ENCODE measurements at regions not wholly inside any gene's neighbourhood (a gene's known extent, or its start where the extent isn't known, plus 50 kb on each side); places are given as distances from the start of the nearest gene placed in this dataset.

GRCh38 chr10:35926846-35927245, 284.8 kb upstream of the FZD8 start:
- Histone ChIP-seq H3K4me3 (ENCODE audit: severe bottlenecking) (no peak overlapping the region), H3K27ac (ENCODE audit: poor library complexity, severe bottlenecking) (no peak overlapping the region), H3K36me3 (ENCODE audit: low read depth) (no peaks in the 10 kb centered on the region), H3K9me3 (ENCODE audit: severe bottlenecking) (no peaks in the 10 kb centered on the region), H3K4me1 (ENCODE audit: insufficient read depth, poor library complexity, severe bottlenecking) (no peaks in the 10 kb centered on the region), H3K27me3 (ENCODE audit: insufficient read depth, poor library complexity, severe bottlenecking) (no peaks in the 10 kb centered on the region)
- no peak for TF ChIP-seq CTCF (IDR thresholded peaks at IDR 0.05; ENCODE audit: poor library complexity, severe bottlenecking)
- no peak for DNase-seq (ENCODE audit: low spot score)
- no peak for ATAC-seq (ENCODE audit: low read depth)

- H3K4me1 ChIP-seq (ENCODE audit: insufficient read depth, poor library complexity, severe bottlenecking), result no peaks in the 10 kb centered on the region
- no peak overlapping the region for H3K4me3 ChIP-seq (ENCODE audit: severe bottlenecking)
- H3K9me3 ChIP-seq (ENCODE audit: severe bottlenecking), result no peaks in the 10 kb centered on the region
- H3K36me3 ChIP-seq (ENCODE audit: low read depth), result no peaks in the 10 kb centered on the region
- H3K27me3 ChIP-seq (ENCODE audit: insufficient read depth, poor library complexity, severe bottlenecking), result no peaks in the 10 kb centered on the region
- no peak overlapping the region for H3K27ac ChIP-seq (ENCODE audit: poor library complexity, severe bottlenecking)
- ATAC-seq (ENCODE audit: low read depth), result no peak
- no peak for DNase-seq (ENCODE audit: low spot score)
- TF ChIP-seq CTCF (IDR thresholded peaks at IDR 0.05; ENCODE audit: poor library complexity, severe bottlenecking), result no peak
Observed at GRCh38 chr10:35925493-35925892, 283.4 kb upstream of the FZD8 start.

- Histone ChIP-seq H3K36me3 (ENCODE audit: low read depth) (no peaks in the 10 kb centered on the region), H3K27ac (ENCODE audit: poor library complexity, severe bottlenecking) (no peak overlapping the region), H3K27me3 (ENCODE audit: insufficient read depth, poor library complexity, severe bottlenecking) (no peaks in the 10 kb centered on the region), H3K9me3 (ENCODE audit: severe bottlenecking) (no peaks in the 10 kb centered on the region), H3K4me3 (ENCODE audit: severe bottlenecking) (no peak overlapping the region), H3K4me1 (ENCODE audit: insufficient read depth, poor library complexity, severe bottlenecking) (no peaks in the 10 kb centered on the region)
- TF ChIP-seq CTCF (IDR thresholded peaks at IDR 0.05; ENCODE audit: poor library complexity, severe bottlenecking), result no peak
- DNase-seq (ENCODE audit: low spot score), result no peak
- ATAC-seq (ENCODE audit: low read depth), result no peak
Observed at GRCh38 chr10:35924759-35925158, 282.7 kb upstream of the FZD8 start.

DNA sequence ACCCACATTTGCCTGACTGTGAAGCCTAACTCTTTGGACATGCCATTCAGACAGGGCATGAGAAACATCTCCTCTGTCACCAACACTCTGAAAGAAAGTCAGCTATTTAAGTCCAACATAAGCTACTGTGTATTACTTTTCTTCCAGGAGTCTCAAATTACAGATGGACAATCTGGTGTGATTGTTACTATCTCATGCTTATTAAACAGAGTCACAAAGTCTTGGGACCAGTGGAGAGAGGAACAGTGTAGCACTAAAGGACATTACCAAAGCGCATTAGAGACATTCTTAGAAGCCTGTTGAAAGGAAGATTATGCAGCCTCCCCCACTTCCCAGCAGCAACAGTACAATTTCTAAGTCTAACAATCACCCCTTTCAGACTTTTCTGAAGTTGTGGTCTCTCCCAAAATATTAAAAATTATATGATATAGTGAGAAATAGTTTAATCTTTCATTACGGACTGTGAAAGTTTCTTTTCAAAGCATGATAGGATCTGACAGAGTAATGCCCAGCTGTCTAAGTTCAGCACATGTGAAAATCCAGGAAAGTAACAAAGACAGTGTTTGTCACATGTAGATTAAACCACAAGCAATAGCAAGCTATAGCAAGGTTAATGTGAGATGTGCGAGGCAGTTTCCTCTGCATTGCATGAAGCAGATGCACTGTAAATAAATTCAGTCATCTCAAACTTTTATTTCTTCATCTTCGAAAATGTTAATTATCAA, 280.9 kb upstream of the FZD8 start:
- Histone ChIP-seq H3K4me1 (ENCODE audit: insufficient read depth, poor library complexity, severe bottlenecking) (no peaks in the 10 kb centered on the region), H3K36me3 (ENCODE audit: low read depth) (no peaks in the 10 kb centered on the region), H3K27me3 (ENCODE audit: insufficient read depth, poor library complexity, severe bottlenecking) (no peaks in the 10 kb centered on the region), H3K4me3 (ENCODE audit: severe bottlenecking) (no peak overlapping the region), H3K9me3 (ENCODE audit: severe bottlenecking) (no peaks in the 10 kb centered on the region), H3K27ac (ENCODE audit: poor library complexity, severe bottlenecking) (no peak overlapping the region)
- DNase-seq (ENCODE audit: low spot score), result no peak
- ATAC-seq (ENCODE audit: low read depth), result no peak
- no peak for TF ChIP-seq CTCF (IDR thresholded peaks at IDR 0.05; ENCODE audit: poor library complexity, severe bottlenecking)

DNA sequence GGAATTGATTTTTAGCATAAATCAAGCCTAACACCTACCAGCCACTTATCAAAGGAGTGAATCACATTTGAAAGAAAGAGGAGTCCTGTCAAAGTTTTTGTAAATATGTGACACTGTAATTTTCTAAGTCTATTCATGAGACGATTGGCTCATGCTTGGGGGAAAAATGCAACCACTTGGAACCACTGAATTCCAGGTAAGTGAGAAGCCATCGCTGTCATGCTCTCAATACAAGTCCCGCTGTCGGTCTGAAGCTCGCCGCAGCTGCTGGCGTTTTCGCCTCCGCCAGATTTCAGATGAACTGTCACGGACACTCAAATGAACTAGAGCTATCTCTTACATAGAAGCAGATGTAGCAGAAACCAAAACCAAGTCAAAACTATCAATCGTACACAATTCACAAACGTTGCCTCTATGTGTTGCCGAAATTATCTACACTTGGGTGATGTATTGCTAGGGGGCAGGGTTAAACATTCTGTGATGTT, 279.8 kb upstream of the FZD8 start:
- Histone ChIP-seq H3K4me3 (ENCODE audit: severe bottlenecking) (no peak overlapping the region), H3K27me3 (ENCODE audit: insufficient read depth, poor library complexity, severe bottlenecking) (no peaks in the 10 kb centered on the region), H3K27ac (ENCODE audit: poor library complexity, severe bottlenecking) (no peak overlapping the region), H3K4me1 (ENCODE audit: insufficient read depth, poor library complexity, severe bottlenecking) (no peaks in the 10 kb centered on the region), H3K36me3 (ENCODE audit: low read depth) (no peaks in the 10 kb centered on the region), H3K9me3 (ENCODE audit: severe bottlenecking) (no peaks in the 10 kb centered on the region)
- DNase-seq (ENCODE audit: low spot score) (no peak), ATAC-seq (ENCODE audit: low read depth) (no peak)
- TF ChIP-seq CTCF (IDR thresholded peaks at IDR 0.05; ENCODE audit: poor library complexity, severe bottlenecking), result no peak
